Aorta (tissue), 5 donors: ENCODE measurements at regions not wholly inside any gene's neighbourhood (a gene's known extent, or its start where the extent isn't known, plus 50 kb on each side); places are given as distances from the start of the nearest gene placed in this dataset.

Experiments used
- ATAC-seq: fragments of 200-7000 bp; cut with Tn5 transposase; one replicate; pipeline ENCODE4 v1.9.1; 2022; ENCODE audit warnings: moderate library complexity; ENCODE audit not compliant: low FRiP score
- DNase-seq, 2 donors: peaks; one replicate each; pipeline ENCODE4 v3.0.0-alpha.2; 2020
- H3K27ac ChIP-seq, 2 donors: one replicate each; pipeline ENCODE4 v1.5.1; 2013; ENCODE audit warnings: low read length in 2 of 2, mild to moderate bottlenecking in 2 of 2, moderate library complexity in 2 of 2, control low read depth in 1 of 2, inconsistent platforms in 1 of 2, low read depth in 1 of 2
- H3K27me3 ChIP-seq, 2 donors: one replicate each; pipeline ENCODE4 v1.6.1; 2013; ENCODE audit warnings: control low read depth in 1 of 2, low read length in 1 of 2, mild to moderate bottlenecking in 1 of 2, moderate library complexity in 1 of 2; ENCODE audit not compliant: insufficient read depth in 2 of 2, control insufficient read depth in 1 of 2
- H3K36me3 ChIP-seq, 2 donors: one replicate each; pipeline ENCODE4 v1.6.1; 2013; ENCODE audit warnings: control low read depth in 1 of 2, low read length in 1 of 2, mild to moderate bottlenecking in 1 of 2; ENCODE audit not compliant: insufficient read depth in 2 of 2, control insufficient read depth in 1 of 2
- H3K4me1 ChIP-seq, 2 donors: one replicate each; pipeline ENCODE4 v1.6.1; 2013; ENCODE audit warnings: low read length in 2 of 2, control low read depth in 1 of 2, mild to moderate bottlenecking in 1 of 2, moderate library complexity in 1 of 2; ENCODE audit not compliant: insufficient read depth in 2 of 2, control insufficient read depth in 1 of 2
- H3K4me3 ChIP-seq, 2 donors: one replicate each; pipeline ENCODE4 v1.5.1; 2013; ENCODE audit warnings: low read length in 2 of 2, control low read depth in 1 of 2, mild to moderate bottlenecking in 1 of 2
- H3K9me3 ChIP-seq: one replicate; pipeline ENCODE4 v1.6.1; 2013; ENCODE audit warnings: mild to moderate bottlenecking, low read length; ENCODE audit not compliant: control insufficient read depth
- WGBS, 2 donors: extraction: QIAGEN DNeasy Blood & Tissue Kit; methylation state at CpG; one replicate each; pipeline ENCODE4 v1.1.7; 2013; 5-methylcytosine and 5-hydroxymethylcytosine counted together
- intact Hi-C, 2 donors: fragments of 100-400 bp; cut with DNase I; formaldehyde crosslinking; loops; one replicate each; pipeline versions ENCODE4 v1.14.2 to v1.15.0; 2022
- donor health status: healthy with polysubstance abuse.
- donor health status: Bipolar disorder and iron deficiency.
- donor health status: DM: no; HTN: no; CAD: no.
- donor health status: DM: no; HTN: no; CAD: no.
- donor health status: DM: yes; HTN: yes; CAD: no.

DNA sequence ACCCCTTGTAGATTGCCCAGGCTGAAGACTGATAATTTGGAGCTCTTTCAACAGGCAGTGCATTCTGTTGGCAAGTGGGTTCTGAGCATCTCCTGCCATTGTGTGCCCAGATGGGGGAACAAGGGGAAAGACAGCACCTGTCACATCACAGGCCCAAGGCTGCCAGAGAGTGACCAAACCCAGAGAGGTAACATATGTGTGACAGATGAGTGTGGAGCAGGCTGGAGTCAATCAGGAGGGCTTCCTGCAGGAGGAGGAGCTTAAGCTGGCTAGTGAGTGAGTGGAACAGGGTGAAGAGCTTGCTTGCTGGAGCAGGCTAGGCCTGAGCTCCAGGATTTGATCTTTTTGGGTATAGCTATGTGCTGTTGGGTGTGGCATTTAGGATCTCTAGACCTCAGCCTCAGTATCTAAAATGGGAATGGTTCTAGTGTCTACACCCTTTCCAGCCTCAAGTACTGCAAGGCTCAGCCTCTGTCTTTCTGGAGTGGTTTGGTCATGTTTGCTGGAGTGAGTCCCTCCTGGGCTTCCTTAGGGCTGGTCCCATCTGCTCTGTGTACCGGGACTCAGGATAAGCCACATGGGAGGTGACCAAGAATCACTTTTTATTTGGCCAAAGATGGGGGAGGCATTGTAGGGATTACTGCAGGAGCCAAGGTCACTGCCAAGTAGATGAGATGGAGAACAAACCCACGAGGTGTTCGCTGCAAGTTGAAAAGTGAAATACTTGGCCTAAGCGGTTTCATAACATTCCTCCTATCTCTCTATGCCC is 152.4 kb upstream of the TSHZ3 start:
- H3K4me3 ChIP-seq = no peak overlapping the region
- no peaks in the 10 kb centered on the region for H3K36me3 ChIP-seq
- intact Hi-C loops = no loop called here
- peak in 1 of 2 donors; percentile 3 for DNase-seq
- H3K27ac ChIP-seq = no peak overlapping the region
- no peaks in the 10 kb centered on the region for H3K4me1 ChIP-seq
- no peaks in the 10 kb centered on the region for H3K9me3 ChIP-seq
- H3K27me3 ChIP-seq = no peaks in the 10 kb centered on the region
- 81 to 83% methylated on average over 4 of the region's 4 CpGs for WGBS, 2 donors
- no peak for ATAC-seq

DNA sequence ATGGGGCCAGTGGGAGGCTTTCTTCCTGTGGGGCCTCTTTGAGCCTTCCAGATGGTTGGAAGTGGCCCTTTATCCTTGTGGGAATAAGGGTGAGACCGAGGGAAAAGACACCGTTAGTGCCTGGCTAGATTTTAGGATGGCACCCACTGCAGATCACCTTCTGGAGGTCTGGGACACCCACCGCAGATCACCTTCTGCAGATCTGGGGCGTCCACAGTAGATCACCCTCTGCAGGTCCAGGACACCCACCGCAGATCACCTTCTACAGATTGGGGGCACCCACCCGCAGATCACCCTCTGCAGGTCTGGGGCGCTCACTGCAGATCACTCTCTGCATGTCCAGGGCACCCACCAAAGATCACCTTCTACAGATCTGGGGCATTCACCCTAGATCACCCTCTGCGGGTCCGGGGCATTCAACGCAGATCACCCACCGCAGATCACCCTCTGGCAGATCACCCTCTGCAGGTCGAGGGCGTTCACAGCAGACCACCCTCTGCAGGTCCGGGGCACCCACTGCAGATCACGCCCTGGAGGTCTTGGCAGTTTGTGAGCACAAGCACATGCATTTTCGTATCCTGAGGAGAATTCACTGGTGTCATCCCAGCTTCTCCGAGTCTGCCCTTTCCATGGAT is 153.4 kb upstream of the TSHZ3 start:
- 89 to 90% methylated on average over 17 of the region's 17 CpGs for WGBS, 2 donors
- Histone ChIP-seq H3K4me3 (no peak overlapping the region), H3K27ac (no peak overlapping the region), H3K27me3 (no peaks in the 10 kb centered on the region), H3K36me3 (no peaks in the 10 kb centered on the region), H3K4me1 (no peaks in the 10 kb centered on the region), H3K9me3 (no peaks in the 10 kb centered on the region)
- intact Hi-C loops = no loop called here
- ATAC-seq (no peak), DNase-seq (no peak)

DNA sequence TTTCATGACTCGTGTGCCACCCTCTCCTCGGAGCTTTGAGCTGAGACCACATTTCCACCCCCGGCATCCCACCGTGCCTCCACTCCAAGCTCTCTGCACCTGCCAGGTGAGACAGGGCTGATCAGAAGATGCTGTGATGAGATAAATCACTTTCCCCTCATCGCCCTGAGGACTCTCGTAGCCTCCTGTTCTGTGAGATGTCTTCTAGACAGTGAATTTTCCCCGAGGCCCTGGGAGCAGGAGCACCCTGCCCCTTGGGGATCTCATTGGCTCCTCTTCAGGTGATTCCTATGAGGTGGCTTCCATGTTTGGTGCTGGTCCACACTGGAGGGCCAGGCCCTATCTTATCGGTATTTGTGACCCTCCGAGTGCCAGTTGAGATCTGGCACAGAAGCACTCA is 154.0 kb upstream of the TSHZ3 start:
- ATAC-seq (no peak), DNase-seq (no peak)
- H3K36me3 ChIP-seq = no peaks in the 10 kb centered on the region
- H3K9me3 ChIP-seq = no peaks in the 10 kb centered on the region
- H3K27me3 ChIP-seq = no peaks in the 10 kb centered on the region
- no peak overlapping the region for H3K27ac ChIP-seq
- intact Hi-C loops = no loop called here
- H3K4me3 ChIP-seq = no peak overlapping the region
- 84 to 88% methylated on average over 9 of the region's 9 CpGs for WGBS, 2 donors
- H3K4me1 ChIP-seq = no peaks in the 10 kb centered on the region

GRCh38 chr19:31504221-31504620 is 155.0 kb upstream of the TSHZ3 start:
- no peaks in the 10 kb centered on the region for H3K4me1 ChIP-seq
- WGBS, 2 donors = 74 to 80% methylated on average over 2 of the region's 2 CpGs
- intact Hi-C loops = no loop called here

GRCh38 chr19:31505596-31505910 is 156.3 kb upstream of the TSHZ3 start:
- Histone ChIP-seq H3K4me3 (no peak overlapping the region), H3K27ac (no peak overlapping the region), H3K9me3 (no peaks in the 10 kb centered on the region), H3K36me3 (no peaks in the 10 kb centered on the region), H3K4me1 (no peaks in the 10 kb centered on the region), H3K27me3 (no peaks in the 10 kb centered on the region)
- intact Hi-C loops = no loop called here
- DNase-seq (no peak), ATAC-seq (no peak)
- 84 to 90% methylated on average over 6 of the region's 6 CpGs for WGBS, 2 donors

More at GRCh38 chr19:31504221-31504620, 155.0 kb upstream of the TSHZ3 start:
- Histone ChIP-seq H3K36me3 (no peaks in the 10 kb centered on the region), H3K27ac (no peak overlapping the region), H3K9me3 (no peaks in the 10 kb centered on the region), H3K27me3 (no peaks in the 10 kb centered on the region), H3K4me3 (no peak overlapping the region)
- no peak for ATAC-seq
- DNase-seq = no peak

- H3K4me3 ChIP-seq = no peak overlapping the region
- H3K4me1 ChIP-seq = no peaks in the 10 kb centered on the region
- H3K27me3 ChIP-seq = no peaks in the 10 kb centered on the region
- no peaks in the 10 kb centered on the region for H3K9me3 ChIP-seq
- no peak overlapping the region for H3K27ac ChIP-seq
- no peaks in the 10 kb centered on the region for H3K36me3 ChIP-seq
- ATAC-seq (no peak), DNase-seq (no peak)
- intact Hi-C loops = no loop called here
- 74 to 79% methylated on average over 8 of the region's 8 CpGs for WGBS, 2 donors
These were observed 156.9 kb upstream of the TSHZ3 start for GRCh38 chr19:31506102-31506501.

GRCh38 chr19:31510635-31511034 is 161.4 kb upstream of the TSHZ3 start:
- no peaks in the 10 kb centered on the region for H3K9me3 ChIP-seq
- H3K4me1 ChIP-seq = no peaks in the 10 kb centered on the region
- 78 to 81% methylated on average over 10 of the region's 10 CpGs for WGBS, 2 donors
- ATAC-seq (no peak), DNase-seq (no peak)
- H3K36me3 ChIP-seq = no peaks in the 10 kb centered on the region
- H3K27me3 ChIP-seq = no peaks in the 10 kb centered on the region
- no peak overlapping the region for H3K27ac ChIP-seq
- intact Hi-C loops = no loop called here
- no peak overlapping the region for H3K4me3 ChIP-seq

DNA sequence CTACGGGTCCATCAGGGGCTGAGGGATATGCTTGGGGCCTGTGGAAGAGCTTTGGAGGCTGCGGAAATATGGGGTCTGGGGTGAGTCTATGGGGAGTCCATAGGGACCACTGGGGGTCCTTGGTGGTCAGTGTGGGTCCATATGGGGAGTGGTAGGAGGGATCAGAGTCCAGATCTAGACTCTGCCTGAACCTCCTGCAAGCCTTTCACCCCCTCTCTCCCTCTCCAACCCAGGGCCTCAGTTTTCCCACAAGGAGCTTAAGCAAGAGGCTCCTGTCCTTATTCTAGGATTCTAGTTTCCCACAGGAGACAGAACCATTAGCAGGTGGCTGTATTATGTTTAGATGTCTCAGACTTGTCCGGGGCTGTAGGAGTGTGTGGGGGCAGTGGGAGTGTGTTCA is 161.9 kb upstream of the TSHZ3 start:
- H3K27ac ChIP-seq = no peak overlapping the region
- no peaks in the 10 kb centered on the region for H3K27me3 ChIP-seq
- no peaks in the 10 kb centered on the region for H3K4me1 ChIP-seq
- ATAC-seq (no peak), DNase-seq (no peak)
- WGBS, 2 donors = 73 to 74% methylated on average over 3 of the region's 3 CpGs
- no peaks in the 10 kb centered on the region for H3K36me3 ChIP-seq
- H3K4me3 ChIP-seq = no peak overlapping the region
- no peaks in the 10 kb centered on the region for H3K9me3 ChIP-seq
- intact Hi-C loops = no loop called here

- H3K36me3 ChIP-seq = no peaks in the 10 kb centered on the region
- H3K27me3 ChIP-seq = no peaks in the 10 kb centered on the region
- H3K4me1 ChIP-seq = no peaks in the 10 kb centered on the region
- intact Hi-C loops = no loop called here
- no peak overlapping the region for H3K4me3 ChIP-seq
- WGBS, 2 donors = 82 to 87% methylated on average over 5 of the region's 5 CpGs
- H3K27ac ChIP-seq = no peak overlapping the region
- DNase-seq (no peak), ATAC-seq (no peak)
- no peaks in the 10 kb centered on the region for H3K9me3 ChIP-seq
These were observed 162.5 kb upstream of the TSHZ3 start for GRCh38 chr19:31511696-31512095.
